NCI-H524 treated with DMSO at 0.1 percent for 48 hours (cell line): ENCODE measurements at regions not wholly inside any gene's neighbourhood (a gene's known extent, or its start where the extent isn't known, plus 50 kb on each side); places are given as distances from the start of the nearest gene placed in this dataset.

ENCODE experiments used
- DNase-seq: peaks from one replicate; lab custom pipeline; 2025; lab: John Stamatoyannopoulos, UW

GRCh38 chr3:188036375-188037194 is 117.4 kb upstream of the LPP start:
- DNase-seq, result no peak

- DNase-seq, result no peak
These were observed 116.7 kb upstream of the LPP start for GRCh38 chr3:188037195-188037718.

- DNase-seq, result no peak
These were observed 115.9 kb upstream of the LPP start for GRCh38 chr3:188037965-188038581.

- no peak for DNase-seq
These were observed 112.8 kb upstream of the LPP start for GRCh38 chr3:188041193-188041592.

GRCh38 chr3:188041895-188042294 is 112.1 kb upstream of the LPP start:
- DNase-seq, result no peak

- no peak for DNase-seq
These were observed 111.5 kb upstream of the LPP start for GRCh38 chr3:188042466-188042865.

GRCh38 chr3:188043891-188044290 is 110.1 kb upstream of the LPP start:
- no peak for DNase-seq

- no peak for DNase-seq
These were observed 107.3 kb upstream of the LPP start for GRCh38 chr3:188046561-188047211.

GRCh38 chr3:188047536-188047935 is 106.4 kb upstream of the LPP start:
- no peak for DNase-seq

- DNase-seq, result no peak
These were observed 104.1 kb upstream of the LPP start for GRCh38 chr3:188049606-188050530.

- no peak for DNase-seq
These were observed 102.2 kb upstream of the LPP start for GRCh38 chr3:188051801-188052168.

- no peak for DNase-seq
These were observed 101.6 kb upstream of the LPP start for GRCh38 chr3:188052169-188053035.

GRCh38 chr3:188053036-188053340 is 101.0 kb upstream of the LPP start:
- DNase-seq, result no peak

- DNase-seq, result no peak
These were observed 100.1 kb upstream of the LPP start for GRCh38 chr3:188053710-188054380.

- no peak for DNase-seq
These were observed 99.4 kb upstream of the LPP start for GRCh38 chr3:188054541-188054940.

- no peak for DNase-seq
These were observed 98.6 kb upstream of the LPP start for GRCh38 chr3:188055388-188055787.

- DNase-seq, result no peak
These were observed 96.8 kb upstream of the LPP start for GRCh38 chr3:188057124-188057523.

- no peak for DNase-seq
These were observed 95.3 kb upstream of the LPP start for GRCh38 chr3:188058569-188059184.

GRCh38 chr3:188059351-188059750 is 94.6 kb upstream of the LPP start:
- DNase-seq, result no peak

- no peak for DNase-seq
These were observed 93.6 kb upstream of the LPP start for GRCh38 chr3:188060264-188060835.
